Cardiac muscle cell (in vitro differentiated cells and primary cell): ENCODE measurements at regions not wholly inside any gene's neighbourhood (a gene's known extent, or its start where the extent isn't known, plus 50 kb on each side); places are given as distances from the start of the nearest gene placed in this dataset.

Source experiments
- DNase-seq, 2 donors: peaks; one replicate each; pipeline versions ENCODE4 v3.0.0 to v3.0.0-alpha.2; 2010 to 2017; ENCODE audit warnings: low read depth in 1 of 2, low spot score in 1 of 2
- H3K27ac ChIP-seq: fragments of 200-600 bp; sonication (generic); 2 replicates; pipeline ENCODE4 v1.5.1; 2016
- H3K27me3 ChIP-seq: fragments of 200-600 bp; sonication (generic); 2 replicates; pipeline ENCODE4 v1.6.0; 2016; ENCODE audit warnings: control low read depth
- H3K36me3 ChIP-seq: fragments of 200-600 bp; sonication (generic); 2 replicates; pipeline ENCODE4 v1.5.1; 2016; ENCODE audit warnings: control low read depth
- H3K4me1 ChIP-seq: fragments of 200-600 bp; sonication (generic); 2 replicates; pipeline ENCODE4 v1.8.1; 2017; ENCODE audit warnings: low read depth, mild to moderate bottlenecking, mixed run types
- H3K4me3 ChIP-seq: fragments of 200-600 bp; sonication (generic); 2 replicates; pipeline ENCODE4 v1.5.1; 2016; ENCODE audit warnings: mild to moderate bottlenecking
- H3K9me3 ChIP-seq: fragments of 200-600 bp; sonication (generic); 2 replicates; pipeline ENCODE4 v1.5.1; 2017; ENCODE audit warnings: low read depth, mild to moderate bottlenecking, control low read depth
- CTCF ChIP-seq: IDR thresholded peaks from 2 replicates; pipeline ENCODE4 v1.5.1; 2012; ENCODE audit warnings: low read depth, mild to moderate bottlenecking, low read length

- Histone ChIP-seq H3K4me3 (no peak overlapping the region), H3K9me3 (no peaks in the 10 kb centered on the region), H3K36me3 (no peaks in the 10 kb centered on the region), H3K27me3 (no peaks in the 10 kb centered on the region), H3K27ac (no peak overlapping the region), H3K4me1 (peaks cover 3% of the 10 kb centered on the region)
- no peak for DNase-seq
- TF ChIP-seq CTCF: no peak
Observed at GRCh38 chr17:74054249-74054648, 149.2 kb upstream of the RPL38 start.

GRCh38 chr17:74055508-74056160 lies 147.8 kb upstream of the RPL38 start:
- Histone ChIP-seq H3K27me3 (no peaks in the 10 kb centered on the region), H3K9me3 (no peaks in the 10 kb centered on the region), H3K27ac (no peak overlapping the region), H3K4me3 (no peak overlapping the region), H3K36me3 (no peaks in the 10 kb centered on the region), H3K4me1 (no peaks in the 10 kb centered on the region)
- TF ChIP-seq CTCF: no peak
- no peak for DNase-seq

GRCh38 chr17:74059479-74060240 lies 143.8 kb upstream of the RPL38 start:
- no peak for TF ChIP-seq CTCF
- no peaks in the 10 kb centered on the region for H3K9me3 ChIP-seq
- no peaks in the 10 kb centered on the region for H3K4me1 ChIP-seq
- H3K36me3 ChIP-seq: no peaks in the 10 kb centered on the region
- no peak overlapping the region for H3K4me3 ChIP-seq
- H3K27me3 ChIP-seq: no peaks in the 10 kb centered on the region
- no peak for DNase-seq
- no peak overlapping the region for H3K27ac ChIP-seq

- no peaks in the 10 kb centered on the region for H3K4me1 ChIP-seq
- H3K9me3 ChIP-seq: no peaks in the 10 kb centered on the region
- no peak overlapping the region for H3K4me3 ChIP-seq
- no peak for TF ChIP-seq CTCF
- no peaks in the 10 kb centered on the region for H3K36me3 ChIP-seq
- DNase-seq: no peak
- H3K27ac ChIP-seq: no peak overlapping the region
- H3K27me3 ChIP-seq: no peaks in the 10 kb centered on the region
Observed at GRCh38 chr17:74061758-74062157, 141.7 kb upstream of the RPL38 start.

- DNase-seq: no peak
- Histone ChIP-seq H3K27ac (no peak overlapping the region), H3K36me3 (no peaks in the 10 kb centered on the region), H3K4me1 (no peaks in the 10 kb centered on the region), H3K27me3 (no peaks in the 10 kb centered on the region), H3K9me3 (no peaks in the 10 kb centered on the region), H3K4me3 (no peak overlapping the region)
- no peak for TF ChIP-seq CTCF
Observed at GRCh38 chr17:74062234-74062633, 141.2 kb upstream of the RPL38 start.
